Erythroblast (primary cell): ENCODE measurements at regions not wholly inside any gene's neighbourhood (a gene's known extent, or its start where the extent isn't known, plus 50 kb on each side); places are given as distances from the start of the nearest gene placed in this dataset.
"Not testable (repeated sequence)": the region's sequence is repeated elsewhere in the genome, so short reads cannot be mapped to it uniquely, and the experiment has no call there.

ENCODE experiments used
- DNase-seq, 2 experiments: peaks; one replicate each; lab custom pipeline; 2025; lab: John Stamatoyannopoulos, UW
- GATA1 ChIP-seq: IDR thresholded peaks from 2 replicates; pipeline ENCODE4 v1.6.1; 2011; ENCODE audit warnings: low read depth, mild to moderate bottlenecking, control low read depth, low read length, moderate library complexity
- POLR2A ChIP-seq: IDR thresholded peaks from 2 replicates; pipeline ENCODE4 v1.6.1; 2011; ENCODE audit warnings: mild to moderate bottlenecking, low read length

- TF ChIP-seq GATA1 = no peak
- no peak for TF ChIP-seq POLR2A
Observed at GRCh38 chr6:169131390-169131789, 122.3 kb downstream of the THBS2 start.

GRCh38 chr6:169130113-169130512 is 123.5 kb downstream of the THBS2 start:
- no peak for TF ChIP-seq GATA1
- TF ChIP-seq POLR2A = no peak
- no peak for DNase-seq

More at GRCh38 chr6:169131390-169131789, 122.3 kb downstream of the THBS2 start:
- DNase-seq = no peak

- DNase-seq = no peak
- no peak for TF ChIP-seq GATA1
- TF ChIP-seq POLR2A = no peak
Observed at GRCh38 chr6:169121013-169121412, 132.6 kb downstream of the THBS2 start.

GRCh38 chr6:169119669-169120068 is 134.0 kb downstream of the THBS2 start:
- TF ChIP-seq GATA1 = no peak
- no peak for TF ChIP-seq POLR2A
- DNase-seq = no peak

DNA sequence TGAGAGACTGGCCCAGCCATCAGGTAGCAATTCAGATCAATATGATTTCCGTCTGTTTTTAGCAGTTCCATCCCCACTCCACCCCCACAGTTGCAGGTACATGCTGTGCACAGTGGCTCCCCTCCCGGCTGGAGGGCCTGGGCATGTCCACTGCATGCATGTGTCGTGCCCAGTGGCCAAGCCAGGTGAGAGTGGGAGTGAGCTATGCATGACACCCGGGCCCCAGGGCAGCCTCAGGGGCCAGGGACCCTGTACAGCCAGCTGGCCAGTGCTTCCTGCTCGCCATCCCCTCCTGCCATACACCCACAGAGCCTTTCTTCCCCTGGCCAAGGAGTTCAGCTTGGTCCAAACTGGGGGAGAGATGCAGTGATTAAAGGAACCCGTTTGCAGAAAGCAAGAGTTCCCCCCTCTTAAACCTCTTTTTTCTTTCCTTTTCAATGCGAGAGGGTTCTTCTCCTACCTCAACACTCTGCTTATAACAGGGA is 135.3 kb downstream of the THBS2 start:
- DNase-seq = no peak
- TF ChIP-seq POLR2A (no peak), GATA1 (no peak)

DNA sequence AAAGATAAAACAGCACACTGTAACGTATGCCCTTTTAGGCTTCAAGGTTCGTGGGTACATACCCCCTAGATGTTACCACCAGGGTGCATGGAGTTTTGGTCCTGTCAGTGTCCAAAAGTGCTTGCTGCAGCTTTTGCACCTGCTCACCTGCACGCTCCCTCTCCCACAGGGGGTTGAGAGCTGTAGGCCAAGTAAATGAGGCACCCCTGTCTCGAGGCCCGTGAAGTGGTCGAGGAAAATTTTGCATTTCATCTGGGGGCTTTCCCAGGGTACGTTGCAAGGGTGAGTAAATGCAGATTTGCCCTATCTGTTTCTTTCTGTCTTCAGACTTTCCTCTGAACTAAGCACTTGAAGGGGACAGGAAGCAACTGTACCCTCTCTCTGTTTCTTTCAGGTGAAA is 136.0 kb downstream of the THBS2 start:
- no peak for DNase-seq
- TF ChIP-seq POLR2A (no peak), GATA1 (no peak)

- no peak for DNase-seq
- TF ChIP-seq POLR2A = no peak
- TF ChIP-seq GATA1 = no peak
Observed at GRCh38 chr6:169115632-169116031, 138.0 kb downstream of the THBS2 start.

DNA sequence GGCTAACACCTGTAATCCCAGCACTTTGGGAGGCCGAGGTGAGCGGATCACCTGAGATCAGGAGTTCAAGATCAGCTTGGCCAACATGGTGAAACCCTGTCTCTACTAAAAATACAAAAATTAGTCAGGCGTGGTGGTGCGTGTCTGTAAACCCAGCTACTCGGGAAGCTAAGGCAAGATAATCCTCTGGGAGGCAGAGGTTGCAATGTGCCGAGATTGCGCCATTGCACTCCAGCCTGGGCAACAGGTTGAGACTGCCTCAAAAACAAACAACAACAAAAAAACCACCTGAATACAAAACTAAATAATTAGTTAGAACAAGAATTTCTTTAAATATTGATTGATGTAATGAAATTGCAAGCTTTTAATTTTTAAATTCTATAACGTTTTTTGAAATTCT is 139.0 kb downstream of the THBS2 start:
- DNase-seq = not testable (repeated sequence)

- TF ChIP-seq POLR2A (no peak), GATA1 (no peak)
- no peak for DNase-seq
Observed at GRCh38 chr6:169112483-169113320, 140.9 kb downstream of the THBS2 start.

DNA sequence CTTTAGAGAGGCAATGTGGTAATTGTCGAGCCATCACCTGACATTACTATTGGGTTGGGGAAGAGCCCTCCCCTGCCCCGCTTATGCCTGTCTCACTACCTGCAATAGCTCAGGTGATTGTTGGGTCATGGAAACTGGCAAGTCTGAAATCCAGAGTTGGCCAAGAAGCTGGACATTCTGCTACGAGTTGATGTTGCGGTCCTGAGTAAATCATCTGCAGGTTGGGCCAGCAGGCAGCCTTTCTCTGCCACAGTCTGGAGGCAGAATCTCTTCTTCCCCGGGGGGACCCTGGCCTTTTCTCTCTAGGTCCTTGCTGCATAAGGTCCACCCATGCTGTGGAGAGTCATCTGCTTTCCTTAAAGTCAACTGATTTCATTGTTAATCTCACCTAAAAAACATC is 142.4 kb downstream of the THBS2 start:
- no peak for DNase-seq
- TF ChIP-seq POLR2A = no peak
- TF ChIP-seq GATA1 = no peak

GRCh38 chr6:169109411-169110220 is 144.0 kb downstream of the THBS2 start:
- no peak for TF ChIP-seq GATA1
- no peak for TF ChIP-seq POLR2A

GRCh38 chr6:169108753-169109152 is 144.9 kb downstream of the THBS2 start:
- DNase-seq = no peak
- no peak for TF ChIP-seq GATA1
- TF ChIP-seq POLR2A = no peak

More at GRCh38 chr6:169109411-169110220, 144.0 kb downstream of the THBS2 start:
- no peak for DNase-seq

GRCh38 chr6:169106176-169106575 is 147.5 kb downstream of the THBS2 start:
- no peak for TF ChIP-seq GATA1
- no peak for TF ChIP-seq POLR2A
- DNase-seq = no peak

- no peak for DNase-seq
- TF ChIP-seq GATA1 (no peak), POLR2A (no peak)
Observed at GRCh38 chr6:169101981-169102380, 151.7 kb downstream of the THBS2 start.
